ENCODE measurements at regions not wholly inside any gene's neighbourhood (a gene's known extent, or its start where the extent isn't known, plus 50 kb on each side); places are given as distances from the start of the nearest gene placed in this dataset.

GRCh38 chr12:96136161-96136560 is 58.0 kb upstream of the ELK3 start:
- TF ChIP-seq CTCF (conservative IDR thresholded peaks at IDR 0.05; ENCODE audit: low read depth, low read length) (no peak), EZH2 (IDR thresholded peaks at IDR 0.05; ENCODE audit: low read length, unreplicated experiment) (no peak), EZH2phosphoT487 (IDR thresholded peaks at IDR 0.05; ENCODE audit: borderline replicate concordance, low read length) (no peak)
